HEK293 (cell line): ENCODE measurements at regions not wholly inside any gene's neighbourhood (a gene's known extent, or its start where the extent isn't known, plus 50 kb on each side); places are given as distances from the start of the nearest gene placed in this dataset.

ENCODE experiments used
- CTCF ChIP-seq: fragments of 450-650 bp; formaldehyde crosslinking; IDR thresholded peaks from 2 replicates; pipeline ENCODE4 v1.5.1; 2016; ENCODE audit warnings: missing biosample characterization, missing genetic modification characterization
- HOXA7 ChIP-seq: sonication (generic); formaldehyde crosslinking; IDR thresholded peaks from 2 replicates; pipeline ENCODE4 v1.8.1; 2022; ENCODE audit warnings: missing genetic modification reagents, borderline replicate concordance
- KLF16 ChIP-seq: fragments of 450-650 bp; formaldehyde crosslinking; IDR thresholded peaks from 2 replicates; pipeline ENCODE4 v1.5.1; 2017; ENCODE audit warnings: missing biosample characterization, missing genetic modification characterization
- KLF8 ChIP-seq: fragments of 450-650 bp; formaldehyde crosslinking; IDR thresholded peaks from 2 replicates; pipeline ENCODE4 v1.5.1; 2016; ENCODE audit warnings: missing biosample characterization, missing genetic modification characterization
- MYNN ChIP-seq: fragments of 450-650 bp; formaldehyde crosslinking; IDR thresholded peaks from 2 replicates; pipeline ENCODE4 v1.5.1; 2016; ENCODE audit warnings: missing biosample characterization, missing genetic modification characterization, borderline replicate concordance
- PRDM6 ChIP-seq: fragments of 450-650 bp; formaldehyde crosslinking; IDR thresholded peaks from 2 replicates; pipeline ENCODE4 v1.5.1; 2017; ENCODE audit warnings: missing biosample characterization, missing genetic modification characterization
- ZEB2 ChIP-seq: fragments of 450-650 bp; formaldehyde crosslinking; IDR thresholded peaks from 2 replicates; pipeline ENCODE4 v1.5.1; 2016; ENCODE audit warnings: missing biosample characterization, missing genetic modification characterization
- ZNF112 ChIP-seq: fragments of 450-650 bp; formaldehyde crosslinking; IDR thresholded peaks from 2 replicates; pipeline ENCODE4 v1.5.0; 2017; ENCODE audit warnings: missing biosample characterization, missing genetic modification characterization
- ZNF121 ChIP-seq: fragments of 450-650 bp; formaldehyde crosslinking; IDR thresholded peaks from 2 replicates; pipeline ENCODE4 v1.5.1; 2016; ENCODE audit warnings: missing biosample characterization, missing genetic modification characterization
- ZNF175 ChIP-seq: fragments of 450-650 bp; formaldehyde crosslinking; IDR thresholded peaks from 2 replicates; pipeline ENCODE4 v1.5.1; 2016; ENCODE audit warnings: missing biosample characterization, missing genetic modification characterization
- ZNF184 ChIP-seq: fragments of 450-650 bp; IDR thresholded peaks from 2 replicates; pipeline ENCODE4 v1.5.1; 2018; ENCODE audit warnings: missing biosample characterization, mild to moderate bottlenecking, missing genetic modification characterization
- ZNF266 ChIP-seq: fragments of 450-650 bp; formaldehyde crosslinking; IDR thresholded peaks from 2 replicates; pipeline ENCODE4 v1.5.1; 2016; ENCODE audit warnings: missing biosample characterization, missing genetic modification characterization, low read depth
- ZNF792 ChIP-seq: fragments of 450-650 bp; formaldehyde crosslinking; IDR thresholded peaks from 2 replicates; pipeline ENCODE4 v1.5.1; 2016; ENCODE audit warnings: missing biosample characterization, missing genetic modification characterization

GRCh38 chr12:127295630-127296029 lies 971.3 kb upstream of the TMEM132C start:
- TF ChIP-seq CTCF (no peak), PRDM6 (tag by site-specific recombination) (no peak), ZEB2 (tag by site-specific recombination) (no peak), KLF16 (tag by site-specific recombination) (no peak), ZNF121 (tag by site-specific recombination) (no peak), ZNF266 (tag by site-specific recombination) (no peak), ZNF184 (tag by site-specific recombination) (no peak), ZNF175 (tag by site-specific recombination) (no peak), KLF8 (tag by site-specific recombination) (no peak), ZNF112 (no peak), MYNN (tag by site-specific recombination) (no peak), ZNF792 (tag by site-specific recombination) (no peak), HOXA7 (CRISPR knock-in tag) (no peak)
